ENCODE measurements at regions not wholly inside any gene's neighbourhood (a gene's known extent, or its start where the extent isn't known, plus 50 kb on each side); places are given as distances from the start of the nearest gene placed in this dataset.

DNA sequence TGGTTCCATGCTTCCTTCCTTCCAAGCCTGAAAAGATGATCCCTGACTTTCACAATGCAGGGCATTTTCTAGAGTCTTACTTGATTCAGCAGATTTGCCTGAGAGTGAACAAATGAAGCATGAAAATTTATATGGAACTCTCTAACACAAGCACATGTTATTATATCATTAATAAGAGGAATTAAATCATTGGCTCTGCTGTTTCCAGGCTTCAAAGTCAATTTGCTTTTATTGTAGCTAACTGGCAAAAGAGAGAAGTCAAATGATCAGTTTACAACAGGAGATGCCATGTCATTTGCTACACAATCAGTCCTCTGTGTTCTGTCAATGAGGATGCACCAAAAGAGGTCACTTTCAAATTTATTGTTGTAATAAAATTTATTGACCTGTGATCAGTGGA, 101.5 kb upstream of the UGT8 start:
- peak overlapping the region; percentile 10; the same call in 1 of the 2 replicates for H3K27ac Mint-ChIP-seq
- TF ChIP-seq, protein P1, sequence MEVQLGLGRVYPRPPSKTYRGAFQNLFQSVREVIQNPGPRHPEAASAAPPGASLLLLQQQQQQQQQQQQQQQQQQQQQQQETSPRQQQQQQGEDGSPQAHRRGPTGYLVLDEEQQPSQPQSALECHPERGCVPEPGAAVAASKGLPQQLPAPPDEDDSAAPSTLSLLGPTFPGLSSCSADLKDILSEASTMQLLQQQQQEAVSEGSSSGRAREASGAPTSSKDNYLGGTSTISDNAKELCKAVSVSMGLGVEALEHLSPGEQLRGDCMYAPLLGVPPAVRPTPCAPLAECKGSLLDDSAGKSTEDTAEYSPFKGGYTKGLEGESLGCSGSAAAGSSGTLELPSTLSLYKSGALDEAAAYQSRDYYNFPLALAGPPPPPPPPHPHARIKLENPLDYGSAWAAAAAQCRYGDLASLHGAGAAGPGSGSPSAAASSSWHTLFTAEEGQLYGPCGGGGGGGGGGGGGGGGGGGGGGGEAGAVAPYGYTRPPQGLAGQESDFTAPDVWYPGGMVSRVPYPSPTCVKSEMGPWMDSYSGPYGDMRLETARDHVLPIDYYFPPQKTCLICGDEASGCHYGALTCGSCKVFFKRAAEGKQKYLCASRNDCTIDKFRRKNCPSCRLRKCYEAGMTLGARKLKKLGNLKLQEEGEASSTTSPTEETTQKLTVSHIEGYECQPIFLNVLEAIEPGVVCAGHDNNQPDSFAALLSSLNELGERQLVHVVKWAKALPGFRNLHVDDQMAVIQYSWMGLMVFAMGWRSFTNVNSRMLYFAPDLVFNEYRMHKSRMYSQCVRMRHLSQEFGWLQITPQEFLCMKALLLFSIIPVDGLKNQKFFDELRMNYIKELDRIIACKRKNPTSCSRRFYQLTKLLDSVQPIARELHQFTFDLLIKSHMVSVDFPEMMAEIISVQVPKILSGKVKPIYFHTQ (CRISPR knock-in tag; IDR thresholded peaks at IDR 0.05): no peak
- TF ChIP-seq ZNF317 (CRISPR knock-in tag; IDR thresholded peaks at IDR 0.05; ENCODE audit: borderline replicate concordance, low read depth) (no peak), ZNF671 (CRISPR knock-in tag; IDR thresholded peaks at IDR 0.05) (no peak), ESRRA (CRISPR knock-in tag; IDR thresholded peaks at IDR 0.05; ENCODE audit: borderline replicate concordance) (no peak), GTF2I (CRISPR knock-in tag; conservative IDR thresholded peaks at IDR 0.05) (no peak), ATF3 (CRISPR knock-in tag; conservative IDR thresholded peaks at IDR 0.05) (no peak), TP53 (CRISPR knock-in tag; IDR thresholded peaks at IDR 0.05) (no peak), STAT6 (CRISPR knock-in tag; conservative IDR thresholded peaks at IDR 0.05; ENCODE audit: low read depth) (no peak), CDX4 (CRISPR knock-in tag; IDR thresholded peaks at IDR 0.05; ENCODE audit: borderline replicate concordance) (no peak), ELF4 (CRISPR knock-in tag; IDR thresholded peaks at IDR 0.05; ENCODE audit: low read depth) (no peak), RELA (CRISPR knock-in tag; IDR thresholded peaks at IDR 0.05; ENCODE audit: borderline replicate concordance) (no peak), ETV6 (CRISPR knock-in tag; IDR thresholded peaks at IDR 0.05) (no peak), ZNF219 (CRISPR knock-in tag; IDR thresholded peaks at IDR 0.05; ENCODE audit: borderline replicate concordance) (no peak), NR1H2 (CRISPR knock-in tag; IDR thresholded peaks at IDR 0.05) (no peak), CREM (CRISPR knock-in tag; IDR thresholded peaks at IDR 0.05) (no peak)
- TF ChIP-seq, protein P2, sequence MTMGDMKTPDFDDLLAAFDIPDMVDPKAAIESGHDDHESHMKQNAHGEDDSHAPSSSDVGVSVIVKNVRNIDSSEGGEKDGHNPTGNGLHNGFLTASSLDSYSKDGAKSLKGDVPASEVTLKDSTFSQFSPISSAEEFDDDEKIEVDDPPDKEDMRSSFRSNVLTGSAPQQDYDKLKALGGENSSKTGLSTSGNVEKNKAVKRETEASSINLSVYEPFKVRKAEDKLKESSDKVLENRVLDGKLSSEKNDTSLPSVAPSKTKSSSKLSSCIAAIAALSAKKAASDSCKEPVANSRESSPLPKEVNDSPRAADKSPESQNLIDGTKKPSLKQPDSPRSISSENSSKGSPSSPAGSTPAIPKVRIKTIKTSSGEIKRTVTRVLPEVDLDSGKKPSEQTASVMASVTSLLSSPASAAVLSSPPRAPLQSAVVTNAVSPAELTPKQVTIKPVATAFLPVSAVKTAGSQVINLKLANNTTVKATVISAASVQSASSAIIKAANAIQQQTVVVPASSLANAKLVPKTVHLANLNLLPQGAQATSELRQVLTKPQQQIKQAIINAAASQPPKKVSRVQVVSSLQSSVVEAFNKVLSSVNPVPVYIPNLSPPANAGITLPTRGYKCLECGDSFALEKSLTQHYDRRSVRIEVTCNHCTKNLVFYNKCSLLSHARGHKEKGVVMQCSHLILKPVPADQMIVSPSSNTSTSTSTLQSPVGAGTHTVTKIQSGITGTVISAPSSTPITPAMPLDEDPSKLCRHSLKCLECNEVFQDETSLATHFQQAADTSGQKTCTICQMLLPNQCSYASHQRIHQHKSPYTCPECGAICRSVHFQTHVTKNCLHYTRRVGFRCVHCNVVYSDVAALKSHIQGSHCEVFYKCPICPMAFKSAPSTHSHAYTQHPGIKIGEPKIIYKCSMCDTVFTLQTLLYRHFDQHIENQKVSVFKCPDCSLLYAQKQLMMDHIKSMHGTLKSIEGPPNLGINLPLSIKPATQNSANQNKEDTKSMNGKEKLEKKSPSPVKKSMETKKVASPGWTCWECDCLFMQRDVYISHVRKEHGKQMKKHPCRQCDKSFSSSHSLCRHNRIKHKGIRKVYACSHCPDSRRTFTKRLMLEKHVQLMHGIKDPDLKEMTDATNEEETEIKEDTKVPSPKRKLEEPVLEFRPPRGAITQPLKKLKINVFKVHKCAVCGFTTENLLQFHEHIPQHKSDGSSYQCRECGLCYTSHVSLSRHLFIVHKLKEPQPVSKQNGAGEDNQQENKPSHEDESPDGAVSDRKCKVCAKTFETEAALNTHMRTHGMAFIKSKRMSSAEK (CRISPR knock-in tag; IDR thresholded peaks at IDR 0.05; ENCODE audit: borderline replicate concordance): no peak
- DNase-seq (ENCODE audit: low spot score) (no peak), ATAC-seq (no peak)
- peaks cover 10% of the 10 kb centered on the region for H3K36me3 Mint-ChIP-seq
- ChIA-PET CTCF (no interaction called here), POLR2A (interaction anchor here (0.5 kb wide), 1 partner anchor 21 kb away, joined by 8 read pairs; no protein-coding TSS in a partner anchor)
- H3K4me1 Mint-ChIP-seq: peaks cover 69% of the 10 kb centered on the region
- H3K9me3 Mint-ChIP-seq: peaks cover 9% of the 10 kb centered on the region; the same call in 1 of the 2 replicates
- no peak overlapping the region for H3K4me3 Mint-ChIP-seq
- H3K27me3 Mint-ChIP-seq (ENCODE audit: low read depth): no peaks in the 10 kb centered on the region

Measured in WTC11 (cell line).